ENCODE measurements at regions not wholly inside any gene's neighbourhood (a gene's known extent, or its start where the extent isn't known, plus 50 kb on each side); places are given as distances from the start of the nearest gene placed in this dataset.

DNA sequence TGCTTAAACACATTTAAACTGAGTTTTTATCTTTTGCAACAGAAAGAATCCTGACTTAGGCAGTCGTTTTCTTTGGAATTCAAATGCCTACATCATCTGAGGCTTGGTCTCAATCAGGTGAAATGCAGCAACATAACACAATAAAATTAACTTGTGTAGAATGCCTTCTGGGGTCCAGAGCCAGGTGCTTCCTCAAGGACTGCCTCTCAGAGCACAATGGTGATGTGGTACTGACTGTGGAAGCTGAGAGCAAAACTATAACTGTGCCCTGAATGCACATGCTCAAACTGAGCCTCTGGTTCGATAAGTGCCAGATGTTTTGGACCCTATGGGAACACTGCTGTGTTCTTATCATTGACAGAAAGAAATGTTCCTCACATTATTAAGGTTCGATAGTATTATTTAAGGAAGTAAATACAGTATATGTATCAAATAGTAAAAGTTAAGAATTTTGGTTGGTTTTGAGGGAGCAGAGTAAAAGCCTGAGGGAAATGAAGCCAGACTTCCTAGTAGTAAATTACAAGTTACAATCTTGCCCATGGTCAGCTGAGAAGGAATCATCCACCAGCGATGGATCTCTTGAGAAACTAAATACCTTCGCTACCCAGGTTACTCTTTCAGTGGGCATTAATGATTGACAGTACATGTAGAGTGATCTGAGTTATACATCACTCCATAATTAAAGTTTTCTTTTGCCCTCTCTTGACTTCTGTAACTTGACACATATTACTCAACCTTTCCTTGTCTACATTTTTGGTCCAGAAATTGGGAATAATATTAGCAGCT is 122.9 kb upstream of the ATP2B1 start:
- ChIA-PET POLR2A (no interaction called here), CTCF (no interaction called here)
- H3K4me2 ChIP-seq (ENCODE audit: insufficient read depth, low read length) = no peak overlapping the region
- intact Hi-C loops (cut with micrococcal nuclease) (no loop called here), dilution Hi-C loops (cut with MboI; ENCODE audit: extremely low pct_ligation_motif_present, low sequenced_read_pairs) (no loop called here)
- TF ChIP-seq POLR2A (IDR thresholded peaks at IDR 0.05; ENCODE audit: low read depth, low read length) (no peak), POLR2AphosphoS5 (IDR thresholded peaks at IDR 0.05; ENCODE audit: insufficient read depth, low read depth, low read length) (no peak)
- TF ChIP-seq, protein P1, sequence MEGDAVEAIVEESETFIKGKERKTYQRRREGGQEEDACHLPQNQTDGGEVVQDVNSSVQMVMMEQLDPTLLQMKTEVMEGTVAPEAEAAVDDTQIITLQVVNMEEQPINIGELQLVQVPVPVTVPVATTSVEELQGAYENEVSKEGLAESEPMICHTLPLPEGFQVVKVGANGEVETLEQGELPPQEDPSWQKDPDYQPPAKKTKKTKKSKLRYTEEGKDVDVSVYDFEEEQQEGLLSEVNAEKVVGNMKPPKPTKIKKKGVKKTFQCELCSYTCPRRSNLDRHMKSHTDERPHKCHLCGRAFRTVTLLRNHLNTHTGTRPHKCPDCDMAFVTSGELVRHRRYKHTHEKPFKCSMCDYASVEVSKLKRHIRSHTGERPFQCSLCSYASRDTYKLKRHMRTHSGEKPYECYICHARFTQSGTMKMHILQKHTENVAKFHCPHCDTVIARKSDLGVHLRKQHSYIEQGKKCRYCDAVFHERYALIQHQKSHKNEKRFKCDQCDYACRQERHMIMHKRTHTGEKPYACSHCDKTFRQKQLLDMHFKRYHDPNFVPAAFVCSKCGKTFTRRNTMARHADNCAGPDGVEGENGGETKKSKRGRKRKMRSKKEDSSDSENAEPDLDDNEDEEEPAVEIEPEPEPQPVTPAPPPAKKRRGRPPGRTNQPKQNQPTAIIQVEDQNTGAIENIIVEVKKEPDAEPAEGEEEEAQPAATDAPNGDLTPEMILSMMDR (IDR thresholded peaks at IDR 0.05; ENCODE audit: extremely low read depth in 1 of 2, insufficient read depth in 1 of 2, low read depth in 1 of 2, low read length in 2 of 2) = no peak
- TF ChIP-seq, protein P2, sequence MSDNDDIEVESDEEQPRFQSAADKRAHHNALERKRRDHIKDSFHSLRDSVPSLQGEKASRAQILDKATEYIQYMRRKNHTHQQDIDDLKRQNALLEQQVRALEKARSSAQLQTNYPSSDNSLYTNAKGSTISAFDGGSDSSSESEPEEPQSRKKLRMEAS (IDR thresholded peaks at IDR 0.05; ENCODE audit: insufficient read depth, insufficient read length) = no peak
- no peak overlapping the region for H3K9ac ChIP-seq (replicated peaks; ENCODE audit: extremely low read depth, insufficient read depth, low read length)
- no peaks in the 10 kb centered on the region for H3K36me3 ChIP-seq (ENCODE audit: control insufficient read depth in 2 of 2, extremely low read depth in 1 of 2, insufficient read depth in 2 of 2, low read length in 2 of 2)
- H2AFZ ChIP-seq (ENCODE audit: low read depth, low read length) = no peak overlapping the region
- no peaks in the 10 kb centered on the region for H3K9me1 ChIP-seq (replicated peaks; ENCODE audit: control insufficient read depth, extremely low read depth, insufficient read depth, low read length)
- peak; percentile 26 for DNase-seq (ENCODE audit: low read depth, low spot score)
- no peaks in the 10 kb centered on the region for H3K27me3 ChIP-seq (ENCODE audit: control insufficient read depth in 2 of 2, insufficient read depth in 2 of 2, low read length in 2 of 2)
- no peaks in the 10 kb centered on the region for H3K9me3 ChIP-seq (replicated peaks; ENCODE audit: control insufficient read depth, insufficient read depth, low read length)
- no peaks in the 10 kb centered on the region for H3K4me1 ChIP-seq (ENCODE audit: control insufficient read depth, extremely low read depth, insufficient read depth, low read length)
- no peaks in the 10 kb centered on the region for H4K20me1 ChIP-seq (replicated peaks; ENCODE audit: control insufficient read depth, extremely low read depth, insufficient read depth, low read length)
- H3K27ac ChIP-seq (ENCODE audit: insufficient read depth, low read depth, low read length) = no peak overlapping the region
- H3K4me3 ChIP-seq (replicated peaks in 1 of 3; ENCODE audit: insufficient read depth in 1 of 3, low read depth in 1 of 3, low read length in 3 of 3) = no peak overlapping the region
- H3K79me2 ChIP-seq (ENCODE audit: control insufficient read depth, insufficient read depth, low read length) = no peaks in the 10 kb centered on the region
- no peak for FAIRE-seq
- BruUV-seq (replicated peaks) = no TSS peak

DNA sequence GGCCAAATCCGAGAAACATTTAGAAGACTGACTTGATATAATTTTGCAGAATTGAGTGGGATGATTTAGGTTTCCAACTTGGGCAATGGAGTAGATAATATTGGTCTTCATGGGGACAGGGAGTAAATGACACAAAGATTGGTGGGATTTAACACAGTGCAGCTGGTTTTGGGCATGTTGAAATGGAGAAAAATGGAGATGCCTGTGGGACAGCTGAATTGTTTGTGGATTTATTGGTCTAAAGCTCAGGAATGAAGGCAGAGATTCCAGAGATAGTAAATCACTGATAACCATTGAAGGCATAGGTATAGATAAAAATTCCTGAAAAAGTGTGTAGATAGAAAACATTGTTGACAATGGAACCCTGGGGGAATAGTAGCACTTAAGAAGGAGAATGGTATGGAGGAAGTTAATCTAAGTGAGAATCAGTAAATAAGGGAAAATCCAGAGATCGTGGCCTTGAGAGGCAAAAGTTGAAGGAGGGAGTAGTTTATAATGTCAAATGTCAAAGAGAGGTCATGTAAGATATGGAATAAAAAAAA is 120.9 kb upstream of the ATP2B1 start:
- H3K27me3 ChIP-seq (ENCODE audit: control insufficient read depth in 2 of 2, insufficient read depth in 2 of 2, low read length in 2 of 2) = no peaks in the 10 kb centered on the region
- DNase-seq (ENCODE audit: low read depth, low spot score) (no peak), FAIRE-seq (no peak)
- intact Hi-C loops (cut with micrococcal nuclease) (loop anchor here (5.0 kb wide), 1 partner anchor 118 kb away; no protein-coding TSS in a partner anchor), dilution Hi-C loops (cut with MboI; ENCODE audit: extremely low pct_ligation_motif_present, low sequenced_read_pairs) (no loop called here)
- TF ChIP-seq FOS (IDR thresholded peaks at IDR 0.05; ENCODE audit: borderline replicate concordance, insufficient read depth, low read length) = no peak
- no peak for TF ChIP-seq JUN (IDR thresholded peaks at IDR 0.05; ENCODE audit: borderline replicate concordance, insufficient read depth, insufficient read length, low read depth)
- no peak for TF ChIP-seq POLR2A (IDR thresholded peaks at IDR 0.05; ENCODE audit: low read depth, low read length)
- TF ChIP-seq, protein P1 (IDR thresholded peaks at IDR 0.05; ENCODE audit: extremely low read depth in 1 of 2, insufficient read depth in 1 of 2, low read depth in 1 of 2, low read length in 2 of 2) = no peak
- TF ChIP-seq MYC (IDR thresholded peaks at IDR 0.05; ENCODE audit: low read depth, low read length) = no peak
- no peak for TF ChIP-seq EZH2 (IDR thresholded peaks at IDR 0.05; ENCODE audit: borderline replicate concordance, low read depth, low read length, severe bottlenecking)
- TF ChIP-seq, protein P2 (IDR thresholded peaks at IDR 0.05; ENCODE audit: insufficient read depth, insufficient read length) = no peak
- no peak for TF ChIP-seq GATA2 (IDR thresholded peaks at IDR 0.05; ENCODE audit: insufficient read depth, insufficient read length, low read depth, low read length)
- TF ChIP-seq POLR2AphosphoS5 (IDR thresholded peaks at IDR 0.05; ENCODE audit: insufficient read depth, low read depth, low read length) = no peak
- no peak overlapping the region for H3K4me3 ChIP-seq (replicated peaks in 1 of 3; ENCODE audit: insufficient read depth in 1 of 3, low read depth in 1 of 3, low read length in 3 of 3)
- H3K4me2 ChIP-seq (ENCODE audit: insufficient read depth, low read length) = no peak overlapping the region
- H2AFZ ChIP-seq (ENCODE audit: low read depth, low read length) = no peak overlapping the region
- CTCF ChIA-PET = no interaction called here
- H3K9me3 ChIP-seq (replicated peaks; ENCODE audit: control insufficient read depth, insufficient read depth, low read length) = no peaks in the 10 kb centered on the region
- H3K4me1 ChIP-seq (ENCODE audit: control insufficient read depth, extremely low read depth, insufficient read depth, low read length) = no peaks in the 10 kb centered on the region
- no peak overlapping the region for H3K9ac ChIP-seq (replicated peaks; ENCODE audit: extremely low read depth, insufficient read depth, low read length)
- H4K20me1 ChIP-seq (replicated peaks; ENCODE audit: control insufficient read depth, extremely low read depth, insufficient read depth, low read length) = no peaks in the 10 kb centered on the region
- BruUV-seq (replicated peaks) = no TSS peak
- H3K36me3 ChIP-seq (ENCODE audit: control insufficient read depth in 2 of 2, extremely low read depth in 1 of 2, insufficient read depth in 2 of 2, low read length in 2 of 2) = no peaks in the 10 kb centered on the region
- H3K79me2 ChIP-seq (ENCODE audit: control insufficient read depth, insufficient read depth, low read length) = no peaks in the 10 kb centered on the region
- no peak overlapping the region for H3K27ac ChIP-seq (ENCODE audit: insufficient read depth, low read depth, low read length)
- no peaks in the 10 kb centered on the region for H3K9me1 ChIP-seq (replicated peaks; ENCODE audit: control insufficient read depth, extremely low read depth, insufficient read depth, low read length)
- POLR2A ChIA-PET = no interaction called here
